ENCODE measurements at regions not wholly inside any gene's neighbourhood (a gene's known extent, or its start where the extent isn't known, plus 50 kb on each side); places are given as distances from the start of the nearest gene placed in this dataset.

- H3K4me1 Mint-ChIP-seq (ENCODE audit: low read depth), result peaks cover 23% of the 10 kb centered on the region
- TF ChIP-seq CTCF (IDR thresholded peaks at IDR 0.05), result no peak
- no peak overlapping the region for H3K4me3 Mint-ChIP-seq (ENCODE audit: unreplicated experiment)
- H3K36me3 Mint-ChIP-seq (ENCODE audit: low read depth), result no peaks in the 10 kb centered on the region
- peaks cover 3% of the 10 kb centered on the region for H3K9me3 Mint-ChIP-seq (ENCODE audit: low read depth)
- DNase-seq (ENCODE audit: low spot score), result no peak
- H3K27ac Mint-ChIP-seq (ENCODE audit: unreplicated experiment), result no peak overlapping the region
- H3K27me3 Mint-ChIP-seq (ENCODE audit: low read depth), result peaks cover 5% of the 10 kb centered on the region
These were observed 587.9 kb downstream of the PDCD6IP start for GRCh38 chr3:34386309-34386708.

- Mint-ChIP-seq H3K27ac (ENCODE audit: unreplicated experiment) (no peak overlapping the region), H3K9me3 (ENCODE audit: low read depth) (peaks cover 6% of the 10 kb centered on the region)
These were observed 589.6 kb downstream of the PDCD6IP start for GRCh38 chr3:34387826-34388564.

GRCh38 chr3:34388830-34389229, 590.4 kb downstream of the PDCD6IP start:
- Mint-ChIP-seq H3K4me1 (ENCODE audit: low read depth) (peaks cover 23% of the 10 kb centered on the region), H3K9me3 (ENCODE audit: low read depth) (peaks cover 14% of the 10 kb centered on the region), H3K27me3 (ENCODE audit: low read depth) (no peaks in the 10 kb centered on the region), H3K4me3 (ENCODE audit: unreplicated experiment) (no peak overlapping the region), H3K36me3 (ENCODE audit: low read depth) (no peaks in the 10 kb centered on the region), H3K27ac (ENCODE audit: unreplicated experiment) (peak overlapping the region; percentile 1)
- DNase-seq (ENCODE audit: low spot score), result no peak
- no peak for TF ChIP-seq CTCF (IDR thresholded peaks at IDR 0.05)

More at GRCh38 chr3:34387826-34388564, 589.6 kb downstream of the PDCD6IP start:
- DNase-seq (ENCODE audit: low spot score), result no peak
- Mint-ChIP-seq H3K27me3 (ENCODE audit: low read depth) (no peaks in the 10 kb centered on the region), H3K36me3 (ENCODE audit: low read depth) (no peaks in the 10 kb centered on the region), H3K4me3 (ENCODE audit: unreplicated experiment) (no peak overlapping the region), H3K4me1 (ENCODE audit: low read depth) (peaks cover 23% of the 10 kb centered on the region)
- TF ChIP-seq CTCF (IDR thresholded peaks at IDR 0.05), result no peak

- H3K27me3 Mint-ChIP-seq (ENCODE audit: low read depth), result no peaks in the 10 kb centered on the region
- H3K36me3 Mint-ChIP-seq (ENCODE audit: low read depth), result no peaks in the 10 kb centered on the region
- peak; percentile 38 for DNase-seq (ENCODE audit: low spot score)
- no peak overlapping the region for H3K4me3 Mint-ChIP-seq (ENCODE audit: unreplicated experiment)
- no peak for TF ChIP-seq CTCF (IDR thresholded peaks at IDR 0.05)
- H3K9me3 Mint-ChIP-seq (ENCODE audit: low read depth), result peaks cover 22% of the 10 kb centered on the region
- peaks cover 4% of the 10 kb centered on the region for H3K4me1 Mint-ChIP-seq (ENCODE audit: low read depth)
- no peak overlapping the region for H3K27ac Mint-ChIP-seq (ENCODE audit: unreplicated experiment)
These were observed 596.7 kb downstream of the PDCD6IP start for GRCh38 chr3:34394978-34395748.

- Mint-ChIP-seq H3K27ac (ENCODE audit: unreplicated experiment) (no peak overlapping the region), H3K27me3 (ENCODE audit: low read depth) (no peaks in the 10 kb centered on the region), H3K4me3 (ENCODE audit: unreplicated experiment) (no peak overlapping the region), H3K9me3 (ENCODE audit: low read depth) (peaks cover 30% of the 10 kb centered on the region), H3K36me3 (ENCODE audit: low read depth) (peaks cover 2% of the 10 kb centered on the region), H3K4me1 (ENCODE audit: low read depth) (peaks cover 4% of the 10 kb centered on the region)
- DNase-seq (ENCODE audit: low spot score), result no peak
- no peak for TF ChIP-seq CTCF (IDR thresholded peaks at IDR 0.05)
These were observed 597.9 kb downstream of the PDCD6IP start for GRCh38 chr3:34396288-34396687.
